ENCODE measurements at regions not wholly inside any gene's neighbourhood (a gene's known extent, or its start where the extent isn't known, plus 50 kb on each side); places are given as distances from the start of the nearest gene placed in this dataset.
A peak's percentile ranks its signal among the peaks of the same experiment; 100 is the strongest.

DNA sequence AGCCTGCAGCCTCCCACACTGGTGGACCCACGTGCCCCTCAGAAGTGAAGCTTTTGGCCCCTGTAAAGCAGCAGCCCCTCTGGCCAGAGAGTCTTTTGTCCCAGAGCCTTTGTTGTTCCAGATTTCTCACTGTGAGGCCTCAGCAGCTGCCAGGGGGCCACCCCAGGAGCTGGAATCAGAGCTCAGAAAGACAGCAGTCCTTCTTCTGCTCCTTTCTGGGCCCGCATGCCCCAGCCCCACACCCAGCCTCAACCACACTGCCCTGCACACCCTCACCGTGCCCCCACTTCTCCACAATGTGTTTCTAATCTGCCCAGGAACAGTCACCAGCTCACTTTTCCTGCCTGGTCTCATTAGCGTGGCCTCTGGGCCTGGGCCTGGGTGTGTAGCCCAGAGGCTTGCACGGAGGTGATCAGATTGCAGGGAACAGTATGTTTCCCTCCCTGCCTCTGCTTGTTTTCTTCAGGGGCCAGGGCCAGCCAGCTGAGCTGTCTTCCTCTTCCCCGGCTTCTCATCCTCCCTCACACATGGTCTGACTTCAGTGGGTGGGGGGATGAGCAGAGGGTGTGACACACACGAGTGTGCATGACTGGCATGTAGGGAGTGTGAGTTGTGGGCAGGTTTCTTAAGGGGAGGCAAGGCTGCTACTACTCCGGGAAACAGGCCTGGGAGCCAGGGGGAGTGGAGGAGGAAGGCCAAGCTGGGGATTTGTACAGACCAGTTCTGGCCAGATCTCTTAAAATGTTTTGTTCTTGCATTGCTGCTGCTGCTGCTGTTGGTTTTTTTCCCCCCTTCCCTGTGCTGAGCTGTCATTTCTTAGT lies 82.5 kb upstream of the ZNF648 start:
- Histone ChIP-seq H4K20me1 (ENCODE audit: insufficient read depth, low read length) (no peaks in the 10 kb centered on the region), H3K79me2 (ENCODE audit: low read length) (no peaks in the 10 kb centered on the region), H3K4me2 (ENCODE audit: low read depth, low read length) (no peak overlapping the region), H3K27me3 (replicated peaks; ENCODE audit: insufficient read depth, low read length) (no peaks in the 10 kb centered on the region), H3K9me2 (replicated peaks; ENCODE audit: insufficient read depth, low read length) (no peaks in the 10 kb centered on the region), H2AFZ (ENCODE audit: low read length) (no peak overlapping the region), H3K4me3 (ENCODE audit: low read length) (no peak overlapping the region), H3K4me1 (ENCODE audit: low read length) (peaks cover 5% of the 10 kb centered on the region; the same call in 1 of the 2 replicates), H3F3A (ENCODE audit: insufficient read depth, low read length) (no peaks in the 10 kb centered on the region), H3K27ac (ENCODE audit: low read length) (no peak overlapping the region), H3K9me3 (replicated peaks; ENCODE audit: insufficient read depth, low read length) (no peaks in the 10 kb centered on the region), H3K36me3 (replicated peaks; ENCODE audit: insufficient read depth, low read length) (no peaks in the 10 kb centered on the region), H3K9ac (ENCODE audit: low read length) (no peak overlapping the region)
- TF ChIP-seq, protein P1, sequence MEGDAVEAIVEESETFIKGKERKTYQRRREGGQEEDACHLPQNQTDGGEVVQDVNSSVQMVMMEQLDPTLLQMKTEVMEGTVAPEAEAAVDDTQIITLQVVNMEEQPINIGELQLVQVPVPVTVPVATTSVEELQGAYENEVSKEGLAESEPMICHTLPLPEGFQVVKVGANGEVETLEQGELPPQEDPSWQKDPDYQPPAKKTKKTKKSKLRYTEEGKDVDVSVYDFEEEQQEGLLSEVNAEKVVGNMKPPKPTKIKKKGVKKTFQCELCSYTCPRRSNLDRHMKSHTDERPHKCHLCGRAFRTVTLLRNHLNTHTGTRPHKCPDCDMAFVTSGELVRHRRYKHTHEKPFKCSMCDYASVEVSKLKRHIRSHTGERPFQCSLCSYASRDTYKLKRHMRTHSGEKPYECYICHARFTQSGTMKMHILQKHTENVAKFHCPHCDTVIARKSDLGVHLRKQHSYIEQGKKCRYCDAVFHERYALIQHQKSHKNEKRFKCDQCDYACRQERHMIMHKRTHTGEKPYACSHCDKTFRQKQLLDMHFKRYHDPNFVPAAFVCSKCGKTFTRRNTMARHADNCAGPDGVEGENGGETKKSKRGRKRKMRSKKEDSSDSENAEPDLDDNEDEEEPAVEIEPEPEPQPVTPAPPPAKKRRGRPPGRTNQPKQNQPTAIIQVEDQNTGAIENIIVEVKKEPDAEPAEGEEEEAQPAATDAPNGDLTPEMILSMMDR (IDR thresholded peaks at IDR 0.05; ENCODE audit: low read length): no peak
- no peak for TF ChIP-seq EZH2phosphoT487 (IDR thresholded peaks at IDR 0.05; ENCODE audit: low read length)
- no peak for TF ChIP-seq EZH2 (optimal IDR thresholded peaks at IDR 0.05; ENCODE audit: low read depth, low read length)
- DNase-seq: no peak

DNA sequence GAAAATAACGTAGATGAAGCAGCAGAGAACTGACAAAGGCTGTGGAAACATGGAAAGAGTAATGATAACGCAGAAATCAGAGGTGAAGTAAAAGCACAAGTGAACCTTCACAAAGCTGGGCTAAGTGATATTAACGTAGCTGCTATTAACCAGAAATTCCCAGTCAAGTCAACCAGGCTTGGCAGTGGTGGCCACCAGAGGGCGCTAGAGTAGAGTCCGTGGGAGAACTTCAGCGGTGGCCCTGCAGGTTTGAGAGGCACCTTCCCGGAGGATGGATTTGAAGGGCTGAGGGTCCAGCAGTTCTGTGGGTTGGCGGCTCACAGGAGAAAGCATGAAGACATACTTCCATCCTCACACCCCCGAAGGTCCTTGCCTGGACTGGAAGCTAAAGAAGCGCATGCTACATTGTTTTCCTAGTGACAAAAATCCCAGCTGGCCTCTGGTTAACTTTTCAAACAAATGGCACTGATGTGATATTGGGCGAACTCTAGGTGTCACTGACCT lies 81.7 kb upstream of the ZNF648 start:
- H3K4me3 ChIP-seq (ENCODE audit: low read length): no peak overlapping the region
- no peak overlapping the region for H3K27ac ChIP-seq (ENCODE audit: low read length)
- no peaks in the 10 kb centered on the region for H3K79me2 ChIP-seq (ENCODE audit: low read length)
- peak; percentile 90 for DNase-seq
- H3K9ac ChIP-seq (ENCODE audit: low read length): no peak overlapping the region
- no peak overlapping the region for H3K4me2 ChIP-seq (ENCODE audit: low read depth, low read length)
- no peaks in the 10 kb centered on the region for H4K20me1 ChIP-seq (ENCODE audit: insufficient read depth, low read length)
- no peaks in the 10 kb centered on the region for H3K36me3 ChIP-seq (replicated peaks; ENCODE audit: insufficient read depth, low read length)
- H2AFZ ChIP-seq (ENCODE audit: low read length): no peak overlapping the region
- no peaks in the 10 kb centered on the region for H3F3A ChIP-seq (ENCODE audit: insufficient read depth, low read length)
- peaks cover 5% of the 10 kb centered on the region; the same call in 1 of the 2 replicates for H3K4me1 ChIP-seq (ENCODE audit: low read length)
- no peaks in the 10 kb centered on the region for H3K9me3 ChIP-seq (replicated peaks; ENCODE audit: insufficient read depth, low read length)
- H3K9me2 ChIP-seq (replicated peaks; ENCODE audit: insufficient read depth, low read length): no peaks in the 10 kb centered on the region
- TF ChIP-seq EZH2 (optimal IDR thresholded peaks at IDR 0.05; ENCODE audit: low read depth, low read length) (no peak), EZH2phosphoT487 (IDR thresholded peaks at IDR 0.05; ENCODE audit: low read length) (no peak)
- TF ChIP-seq, protein P1 (IDR thresholded peaks at IDR 0.05; ENCODE audit: low read length): peak; percentile 98
- no peaks in the 10 kb centered on the region for H3K27me3 ChIP-seq (replicated peaks; ENCODE audit: insufficient read depth, low read length)

DNA sequence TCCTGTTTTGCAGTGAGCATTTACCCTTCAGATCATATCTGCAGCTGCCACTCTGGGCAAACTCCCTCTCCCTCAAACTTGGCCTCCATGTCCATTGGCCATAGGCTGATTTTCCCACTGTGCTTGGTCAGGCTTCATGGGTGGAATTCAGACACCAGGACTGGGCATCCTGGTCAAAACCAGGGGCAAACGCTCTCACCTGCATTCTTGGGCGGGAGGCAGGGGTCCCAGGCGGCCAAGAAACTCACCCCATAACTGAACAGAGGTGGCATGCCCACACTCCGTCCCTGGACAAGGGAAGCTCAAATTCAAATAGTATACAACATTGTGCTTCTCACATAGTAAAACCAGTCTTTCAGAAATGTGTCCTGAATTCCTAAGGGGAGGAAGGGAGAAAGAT lies 81.1 kb upstream of the ZNF648 start:
- Histone ChIP-seq H4K20me1 (ENCODE audit: insufficient read depth, low read length) (no peaks in the 10 kb centered on the region), H3K4me1 (ENCODE audit: low read length) (peaks cover 5% of the 10 kb centered on the region; the same call in 1 of the 2 replicates), H3K9ac (ENCODE audit: low read length) (no peak overlapping the region), H3K27me3 (replicated peaks; ENCODE audit: insufficient read depth, low read length) (no peaks in the 10 kb centered on the region), H3K4me2 (ENCODE audit: low read depth, low read length) (no peak overlapping the region), H3K27ac (ENCODE audit: low read length) (no peak overlapping the region), H3K4me3 (ENCODE audit: low read length) (no peak overlapping the region), H3K9me2 (replicated peaks; ENCODE audit: insufficient read depth, low read length) (no peaks in the 10 kb centered on the region), H3F3A (ENCODE audit: insufficient read depth, low read length) (no peaks in the 10 kb centered on the region), H3K36me3 (replicated peaks; ENCODE audit: insufficient read depth, low read length) (no peaks in the 10 kb centered on the region), H2AFZ (ENCODE audit: low read length) (no peak overlapping the region), H3K9me3 (replicated peaks; ENCODE audit: insufficient read depth, low read length) (no peaks in the 10 kb centered on the region), H3K79me2 (ENCODE audit: low read length) (no peaks in the 10 kb centered on the region)
- TF ChIP-seq, protein P1 (IDR thresholded peaks at IDR 0.05; ENCODE audit: low read length): no peak
- TF ChIP-seq EZH2 (optimal IDR thresholded peaks at IDR 0.05; ENCODE audit: low read depth, low read length) (no peak), EZH2phosphoT487 (IDR thresholded peaks at IDR 0.05; ENCODE audit: low read length) (no peak)
- DNase-seq: no peak

All from MM.1S (cell line).